Progenitor cell of endocrine pancreas (in vitro differentiated cells): ENCODE measurements at regions not wholly inside any gene's neighbourhood (a gene's known extent, or its start where the extent isn't known, plus 50 kb on each side); places are given as distances from the start of the nearest gene placed in this dataset.
"Not testable (repeated sequence)": the region's sequence is repeated elsewhere in the genome, so short reads cannot be mapped to it uniquely, and the experiment has no call there.

Experiments
- DNase-seq: peaks from one replicate; pipeline ENCODE4 v3.0.0; 2021; ENCODE audit warnings: low spot score; ENCODE audit not compliant: unreplicated experiment
- H3K27ac Mint-ChIP-seq: 2 replicates; pipeline ENCODE4 v1.8.0; 2021; ENCODE audit warnings: mild to moderate bottlenecking, moderate library complexity, mixed read lengths
- H3K27me3 Mint-ChIP-seq: 2 replicates; pipeline ENCODE4 v1.8.0; 2021; ENCODE audit warnings: mixed read lengths
- H3K36me3 Mint-ChIP-seq: 2 replicates; pipeline ENCODE4 v1.8.0; 2022; ENCODE audit warnings: mixed read lengths; ENCODE audit not compliant: insufficient read depth
- H3K4me1 Mint-ChIP-seq: 2 replicates; pipeline ENCODE4 v1.8.0; 2021; ENCODE audit warnings: low read depth, mixed read lengths
- H3K4me3 Mint-ChIP-seq: 2 replicates; pipeline ENCODE4 v1.8.0; 2021; ENCODE audit warnings: low read depth, mild to moderate bottlenecking, moderate library complexity, mixed read lengths
- H3K9me3 Mint-ChIP-seq: 2 replicates; pipeline ENCODE4 v1.8.0; 2021; ENCODE audit warnings: low read depth, mixed read lengths
- TF ChIP-seq, protein P1 (sequence below): fragments of 200-600 bp; sonication (generic); IDR thresholded peaks from one replicate; pipeline ENCODE4 v1.5.0; 2021; ENCODE audit warnings: antibody characterized with exemption, mild to moderate bottlenecking; ENCODE audit not compliant: unreplicated experiment

DNA sequence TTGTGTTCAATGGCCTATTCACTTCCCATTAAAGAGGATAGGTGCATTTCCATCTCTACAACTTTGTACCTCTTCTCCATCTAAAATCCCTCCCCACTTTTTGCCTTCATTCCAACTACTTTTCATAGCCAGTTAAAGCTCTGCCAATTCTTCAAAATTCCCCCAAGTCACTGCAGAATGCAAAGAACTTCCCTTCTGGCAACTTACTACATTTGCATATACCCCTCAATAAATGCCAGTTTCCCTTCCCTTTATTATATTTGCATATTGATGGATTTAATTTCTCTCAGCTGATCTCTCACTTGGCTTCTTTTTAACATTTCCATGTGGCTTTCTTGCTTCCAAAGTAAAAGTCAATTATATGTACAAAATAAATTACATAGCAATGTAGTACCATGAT, 393.4 kb downstream of the HACE1 start:
- Mint-ChIP-seq H3K9me3 (no peaks in the 10 kb centered on the region), H3K36me3 (no peaks in the 10 kb centered on the region), H3K27ac (no peak overlapping the region), H3K4me3 (no peak overlapping the region), H3K4me1 (peaks cover 5% of the 10 kb centered on the region), H3K27me3 (no peaks in the 10 kb centered on the region)
- DNase-seq = no peak
- TF ChIP-seq, protein P1, sequence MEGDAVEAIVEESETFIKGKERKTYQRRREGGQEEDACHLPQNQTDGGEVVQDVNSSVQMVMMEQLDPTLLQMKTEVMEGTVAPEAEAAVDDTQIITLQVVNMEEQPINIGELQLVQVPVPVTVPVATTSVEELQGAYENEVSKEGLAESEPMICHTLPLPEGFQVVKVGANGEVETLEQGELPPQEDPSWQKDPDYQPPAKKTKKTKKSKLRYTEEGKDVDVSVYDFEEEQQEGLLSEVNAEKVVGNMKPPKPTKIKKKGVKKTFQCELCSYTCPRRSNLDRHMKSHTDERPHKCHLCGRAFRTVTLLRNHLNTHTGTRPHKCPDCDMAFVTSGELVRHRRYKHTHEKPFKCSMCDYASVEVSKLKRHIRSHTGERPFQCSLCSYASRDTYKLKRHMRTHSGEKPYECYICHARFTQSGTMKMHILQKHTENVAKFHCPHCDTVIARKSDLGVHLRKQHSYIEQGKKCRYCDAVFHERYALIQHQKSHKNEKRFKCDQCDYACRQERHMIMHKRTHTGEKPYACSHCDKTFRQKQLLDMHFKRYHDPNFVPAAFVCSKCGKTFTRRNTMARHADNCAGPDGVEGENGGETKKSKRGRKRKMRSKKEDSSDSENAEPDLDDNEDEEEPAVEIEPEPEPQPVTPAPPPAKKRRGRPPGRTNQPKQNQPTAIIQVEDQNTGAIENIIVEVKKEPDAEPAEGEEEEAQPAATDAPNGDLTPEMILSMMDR = no peak

DNA sequence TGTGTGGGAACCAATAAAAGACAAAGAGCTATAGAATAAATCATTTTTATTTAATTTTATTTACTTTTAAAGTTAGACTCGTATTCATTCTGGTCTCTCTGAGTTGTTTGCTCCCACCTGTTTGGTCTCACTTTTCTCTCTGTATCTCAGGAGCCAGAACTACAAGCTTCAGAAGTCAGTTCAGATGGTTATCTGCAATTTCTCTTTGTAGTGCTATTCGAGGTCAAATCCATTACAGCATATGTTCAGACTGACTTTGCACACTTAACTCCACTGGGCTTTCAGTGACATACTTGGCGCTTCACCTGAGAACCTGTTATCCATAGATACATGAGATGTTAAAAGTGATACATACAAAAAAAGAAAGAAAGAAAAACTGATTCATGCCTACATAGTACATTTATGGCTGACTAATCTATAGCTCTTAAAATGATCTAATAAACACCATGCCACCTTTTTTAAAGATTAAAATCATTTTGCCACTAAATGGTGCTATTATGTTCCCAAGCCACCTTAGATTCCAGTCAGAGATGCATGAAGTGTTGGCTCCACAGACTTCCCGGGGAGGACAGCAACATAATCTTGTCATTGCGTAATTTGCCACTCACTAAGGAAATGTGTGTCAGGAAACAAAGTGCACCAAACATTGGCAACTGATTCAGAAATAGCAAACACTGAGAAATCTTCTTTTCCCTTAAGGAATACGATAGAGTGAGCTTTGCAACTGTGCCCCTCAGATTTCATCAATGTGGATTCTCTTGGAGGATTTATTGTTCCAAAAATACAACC, 396.7 kb downstream of the HACE1 start:
- no peaks in the 10 kb centered on the region for H3K36me3 Mint-ChIP-seq
- H3K9me3 Mint-ChIP-seq = no peaks in the 10 kb centered on the region
- H3K4me1 Mint-ChIP-seq = peaks cover 4% of the 10 kb centered on the region
- H3K4me3 Mint-ChIP-seq = no peak overlapping the region
- H3K27me3 Mint-ChIP-seq = no peaks in the 10 kb centered on the region
- DNase-seq = no peak
- H3K27ac Mint-ChIP-seq = no peak overlapping the region
- TF ChIP-seq, protein P1 = no peak

DNA sequence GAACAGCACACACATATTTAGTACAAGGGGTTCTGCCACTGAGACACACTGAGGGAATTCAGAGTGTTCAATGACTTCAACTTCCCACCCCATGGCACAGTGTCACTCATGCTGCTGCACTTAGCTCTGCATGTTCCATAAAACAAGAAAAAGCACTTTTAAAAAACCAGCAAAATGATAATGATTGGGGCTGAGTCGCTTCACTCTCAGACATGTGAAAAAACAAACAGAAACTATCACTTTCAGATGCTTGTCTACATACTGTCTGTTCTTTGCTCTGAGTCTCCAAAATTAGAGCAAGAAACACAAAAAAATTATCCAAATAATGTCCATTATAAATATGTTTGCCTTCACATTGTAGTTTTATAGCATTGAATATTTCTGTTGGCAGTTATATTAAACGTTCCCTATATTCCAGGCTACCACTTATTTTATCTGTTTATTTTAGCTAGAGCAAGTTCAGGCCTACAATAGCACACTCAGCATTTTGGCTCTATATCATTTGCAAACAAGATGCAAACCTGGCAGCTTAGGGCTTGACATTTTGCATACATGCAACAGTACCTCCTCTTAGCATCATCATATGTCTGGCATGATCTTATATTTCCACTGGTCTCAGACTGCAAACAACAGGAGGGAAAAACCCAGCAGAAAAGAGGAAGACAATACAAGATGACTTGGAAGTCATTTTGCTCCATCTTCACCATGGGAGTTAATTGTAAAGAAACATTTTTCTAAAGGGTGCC, 398.8 kb downstream of the HACE1 start:
- TF ChIP-seq, protein P1 = no peak
- H3K27ac Mint-ChIP-seq = no peak overlapping the region
- no peak overlapping the region for H3K4me3 Mint-ChIP-seq
- H3K9me3 Mint-ChIP-seq = no peaks in the 10 kb centered on the region
- no peaks in the 10 kb centered on the region for H3K27me3 Mint-ChIP-seq
- no peaks in the 10 kb centered on the region for H3K36me3 Mint-ChIP-seq
- DNase-seq = no peak
- peaks cover 4% of the 10 kb centered on the region for H3K4me1 Mint-ChIP-seq

DNA sequence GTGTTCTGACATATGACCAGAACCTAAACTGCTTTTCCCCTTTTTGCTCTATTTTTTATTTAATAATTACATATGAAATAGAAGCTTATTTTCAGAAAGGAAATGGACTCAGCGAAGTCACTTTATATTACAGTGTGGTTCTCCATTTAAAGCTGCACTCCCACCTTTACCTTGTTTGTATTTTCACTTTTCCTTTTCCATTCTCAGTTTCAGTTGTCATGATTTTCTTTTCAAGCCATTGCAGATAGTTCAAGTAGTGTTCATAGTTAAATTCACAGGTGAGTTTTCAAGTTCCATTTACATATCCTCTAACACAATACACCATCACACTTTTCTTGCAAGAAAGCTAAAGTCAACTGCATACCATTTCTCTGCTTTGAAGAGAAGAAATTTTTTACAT, 400.2 kb downstream of the HACE1 start:
- TF ChIP-seq, protein P1 = no peak
- no peak for DNase-seq
- Mint-ChIP-seq H3K27ac (no peak overlapping the region), H3K27me3 (no peaks in the 10 kb centered on the region), H3K9me3 (no peaks in the 10 kb centered on the region), H3K36me3 (no peaks in the 10 kb centered on the region), H3K4me3 (no peak overlapping the region), H3K4me1 (peaks cover 4% of the 10 kb centered on the region)

DNA sequence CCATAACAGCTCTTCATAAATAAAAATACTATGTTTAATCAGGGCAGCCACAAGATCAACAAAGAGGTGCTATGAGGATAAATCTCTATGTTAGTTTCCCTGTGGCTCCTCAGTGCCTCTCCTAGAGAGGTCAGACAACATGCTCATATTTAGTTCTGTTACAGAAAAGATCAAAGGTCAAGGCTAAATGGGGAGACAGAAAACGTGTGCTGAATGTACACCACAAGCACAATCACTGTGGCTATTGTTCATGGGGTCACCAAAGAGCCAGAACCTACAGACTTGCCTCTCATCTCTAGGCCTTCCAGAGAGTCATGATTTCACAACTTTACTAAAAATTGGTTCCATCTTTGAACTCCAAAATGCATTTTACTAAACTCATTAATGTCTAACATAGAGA, 409.8 kb downstream of the HACE1 start:
- no peaks in the 10 kb centered on the region for H3K4me1 Mint-ChIP-seq
- no peaks in the 10 kb centered on the region for H3K36me3 Mint-ChIP-seq
- no peaks in the 10 kb centered on the region for H3K27me3 Mint-ChIP-seq
- H3K27ac Mint-ChIP-seq = no peak overlapping the region
- peaks cover 5% of the 10 kb centered on the region for H3K9me3 Mint-ChIP-seq
- DNase-seq = no peak
- no peak overlapping the region for H3K4me3 Mint-ChIP-seq
- TF ChIP-seq, protein P1 = no peak

DNA sequence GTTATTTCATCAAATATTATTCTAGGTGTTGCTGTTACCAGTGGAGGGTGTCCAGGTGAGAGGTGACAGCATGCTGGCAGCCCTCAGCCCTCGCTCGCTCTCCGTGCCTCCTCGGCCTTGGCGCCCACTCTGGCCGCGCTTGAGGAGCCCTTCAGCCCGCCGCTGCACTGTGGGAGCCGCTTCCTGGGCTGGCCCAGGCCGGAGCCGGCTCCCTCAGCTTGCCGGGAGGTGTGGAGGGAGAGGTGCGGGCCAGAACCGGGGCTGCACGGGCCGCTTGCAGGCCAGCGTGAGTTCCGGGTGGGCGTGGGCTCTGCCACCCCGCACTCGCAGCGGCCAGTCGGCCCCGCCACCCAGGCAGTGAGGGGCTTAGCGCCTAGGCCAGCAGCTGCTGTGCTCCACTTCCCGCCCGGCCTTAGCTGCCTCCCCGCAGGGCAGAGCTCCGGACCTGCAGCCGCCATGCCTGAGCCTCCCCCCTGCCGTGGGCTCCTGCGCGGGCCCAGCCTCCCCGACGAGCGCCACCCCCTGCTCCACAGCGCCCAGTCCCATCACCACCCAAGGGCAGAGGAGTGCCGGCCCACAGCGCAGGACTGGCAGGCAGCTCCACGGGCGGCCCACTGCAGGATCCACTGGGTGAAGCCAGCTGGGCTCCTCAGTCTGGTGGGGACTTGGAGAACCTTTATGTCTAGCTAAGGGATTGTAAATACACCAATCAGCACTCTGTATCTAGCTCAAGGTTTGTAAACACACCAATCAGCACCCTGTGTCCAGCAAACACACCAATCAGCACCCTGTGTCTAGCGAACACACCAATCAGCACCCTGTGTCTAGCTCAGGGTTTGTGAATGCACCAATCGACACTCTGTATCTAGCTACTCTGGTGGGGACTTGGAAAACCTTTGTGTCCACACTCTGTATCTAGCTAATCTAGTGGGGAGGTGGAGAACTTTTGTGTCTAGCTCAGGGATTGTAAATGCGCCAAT, 413.3 kb downstream of the HACE1 start:
- DNase-seq, H3K27ac Mint-ChIP-seq, H3K27me3 Mint-ChIP-seq, H3K4me1 Mint-ChIP-seq, H3K4me3 Mint-ChIP-seq, H3K36me3 Mint-ChIP-seq, H3K9me3 Mint-ChIP-seq: not testable (repeated sequence)
